Dedifferentiated amniotic fluid mesenchymal stem cell (primary cell): ENCODE measurements at regions not wholly inside any gene's neighbourhood (a gene's known extent, or its start where the extent isn't known, plus 50 kb on each side); places are given as distances from the start of the nearest gene placed in this dataset.
"Not testable (repeated sequence)": the region's sequence is repeated elsewhere in the genome, so short reads cannot be mapped to it uniquely, and the experiment has no call there.

Experiments used
- DNase-seq: peaks from one replicate; pipeline ENCODE4 v3.0.0-alpha.2; 2016; ENCODE audit errors: extremely low spot score

- no peak for DNase-seq
These were observed 154.1 kb upstream of the HDAC4 start for GRCh38 chr2:239554766-239555570.

- no peak for DNase-seq
These were observed 152.7 kb upstream of the HDAC4 start for GRCh38 chr2:239553376-239554000.

DNA sequence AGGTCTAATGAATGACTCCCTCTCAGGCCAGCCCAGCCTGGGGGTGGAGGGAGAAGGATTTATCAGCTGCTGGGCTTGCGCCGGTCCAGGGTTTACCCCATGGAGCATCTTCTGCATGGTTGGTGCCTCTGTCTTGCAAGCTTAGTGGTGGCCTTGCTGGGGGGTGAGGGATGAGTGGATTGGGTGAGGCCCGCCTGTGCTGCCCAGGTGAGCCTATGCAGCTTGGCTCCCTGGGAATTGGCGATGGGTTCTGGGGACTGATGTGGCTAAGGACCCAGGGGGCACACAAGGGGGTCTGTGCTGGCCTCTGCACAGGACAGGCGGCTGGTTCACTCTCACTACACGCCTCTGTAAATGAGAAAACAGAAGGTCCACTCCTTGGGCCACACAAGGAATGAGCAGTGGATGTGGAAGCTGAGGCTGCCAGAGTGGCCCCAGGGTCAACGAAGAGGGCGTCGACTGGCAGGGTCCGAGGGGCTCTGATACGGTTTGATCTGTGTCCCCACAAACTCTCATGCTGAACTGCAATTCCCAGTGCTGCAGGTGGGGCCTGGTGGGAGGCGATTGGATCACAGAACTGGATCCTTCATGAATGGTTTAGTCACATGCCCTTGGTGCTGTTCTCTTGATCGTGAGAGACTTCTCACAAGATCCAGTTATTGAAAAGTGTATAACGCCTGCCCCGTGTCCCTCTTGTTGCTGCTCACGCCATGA, 151.6 kb upstream of the HDAC4 start:
- no peak for DNase-seq

- no peak for DNase-seq
These were observed 150.4 kb upstream of the HDAC4 start for GRCh38 chr2:239551206-239551605.

DNA sequence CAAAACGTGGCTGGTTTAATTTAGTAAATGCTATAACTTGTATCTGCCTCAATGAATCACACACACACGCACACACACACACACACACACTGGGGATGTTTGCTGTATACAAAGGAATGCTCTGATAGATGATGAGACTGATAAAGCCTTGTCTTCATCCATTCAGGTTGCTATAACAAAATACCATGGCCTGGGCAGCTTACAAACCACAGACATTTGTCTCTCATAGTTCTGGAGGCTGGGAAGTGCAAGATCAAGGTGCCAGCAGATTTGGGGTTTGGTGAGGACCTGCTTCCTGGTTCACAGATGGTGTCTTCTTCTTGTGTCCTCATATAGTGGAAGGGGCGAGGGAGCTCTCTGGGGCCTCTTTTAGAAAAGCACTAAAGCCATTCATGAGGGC, 149.5 kb upstream of the HDAC4 start:
- DNase-seq, result no peak

DNA sequence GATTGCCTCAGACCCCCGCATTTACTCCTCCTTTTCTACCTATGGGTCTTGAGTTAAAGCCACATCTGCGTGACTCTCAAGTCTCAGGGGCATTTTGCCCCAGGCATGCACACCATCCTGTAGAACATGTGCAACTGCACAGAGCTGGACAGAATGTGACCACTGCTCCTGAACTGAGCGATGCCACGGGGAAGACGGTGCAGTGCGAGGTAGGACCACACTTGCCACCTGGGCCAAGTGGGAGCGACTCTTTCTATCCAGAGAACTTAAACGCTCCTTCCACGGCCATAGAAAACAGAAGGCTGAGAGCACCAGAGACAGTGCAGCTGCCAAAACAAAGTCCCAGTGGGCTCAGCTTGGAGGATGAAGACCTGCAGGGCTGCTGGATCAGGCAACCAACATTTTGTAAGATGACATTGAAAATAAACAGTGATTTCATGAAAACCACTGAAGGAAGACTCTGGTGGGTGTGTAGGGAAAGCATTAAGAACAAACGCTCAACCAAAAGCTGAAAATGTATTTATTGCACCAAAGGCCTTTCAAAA, 149.0 kb upstream of the HDAC4 start:
- DNase-seq, result no peak

DNA sequence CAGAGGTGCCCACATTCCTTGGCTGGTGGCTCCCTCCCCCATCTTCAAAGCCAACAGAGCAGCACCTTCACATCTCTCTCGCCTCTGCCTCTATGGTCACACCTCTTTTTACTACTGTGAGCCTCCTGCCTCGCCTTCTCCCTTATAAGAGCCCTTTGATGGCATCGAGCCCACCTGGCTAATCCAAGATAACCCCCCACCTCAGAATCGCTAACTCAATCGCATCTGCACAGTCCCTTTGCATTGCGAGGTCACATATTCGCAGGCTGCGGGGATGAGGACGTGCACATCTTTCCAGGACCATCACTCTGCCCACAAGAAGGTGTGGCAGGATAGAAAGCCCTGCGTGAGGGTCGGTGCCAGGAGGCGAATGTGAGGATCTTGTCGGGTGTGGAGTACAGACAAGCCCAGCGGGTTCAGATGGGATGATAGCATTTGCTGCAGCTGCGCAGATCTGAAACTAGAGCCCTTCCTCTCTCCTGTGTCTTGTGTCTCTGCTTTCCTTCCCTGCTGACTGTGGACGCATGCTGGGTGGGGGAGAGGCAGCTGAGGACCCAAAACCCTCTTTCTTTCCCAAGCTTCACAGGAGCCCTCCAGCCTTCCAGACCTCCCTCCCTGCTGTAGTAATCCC, 148.3 kb upstream of the HDAC4 start:
- DNase-seq, result no peak

DNA sequence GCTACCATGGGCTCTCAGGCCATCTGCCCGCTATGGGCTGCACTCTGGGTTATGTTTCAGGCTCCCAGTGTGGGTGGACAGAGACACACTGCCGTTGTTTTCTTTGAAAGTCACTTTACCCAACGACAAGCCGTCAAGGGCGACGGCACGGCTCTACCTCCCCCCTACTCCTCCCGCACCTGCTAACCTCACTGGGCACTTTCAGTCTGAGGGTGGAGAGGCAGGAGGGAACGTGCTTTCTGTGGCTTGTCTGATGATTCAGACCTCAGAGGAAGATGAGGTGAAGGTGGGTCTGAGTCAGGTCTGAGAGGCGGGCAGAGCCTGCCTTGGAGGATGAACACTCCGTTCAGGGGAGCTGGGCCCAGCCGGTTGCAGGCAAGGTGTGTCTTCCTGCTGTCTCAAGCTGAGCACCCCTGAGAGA, 147.6 kb upstream of the HDAC4 start:
- DNase-seq, result no peak

DNA sequence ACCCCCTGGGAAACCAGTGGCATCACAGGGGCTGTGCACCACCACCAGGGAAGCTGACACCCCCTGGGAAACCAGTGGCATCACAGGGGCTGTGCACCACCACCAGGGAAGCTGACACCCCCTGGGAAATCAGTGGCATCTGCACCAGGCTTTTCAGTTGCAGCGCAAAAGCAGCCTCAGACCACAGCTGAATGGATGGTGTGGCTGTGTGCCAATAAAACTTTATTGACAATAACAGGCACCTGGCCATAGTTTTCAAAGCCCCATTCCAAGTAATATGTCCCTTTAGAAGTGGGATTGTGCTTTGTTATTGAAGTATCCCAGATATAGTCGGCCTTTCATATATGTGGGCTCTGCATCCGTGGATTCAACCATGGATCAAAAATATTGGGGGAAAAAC, 146.3 kb upstream of the HDAC4 start:
- not testable (repeated sequence) for DNase-seq

GRCh38 chr2:239546541-239546940, 145.7 kb upstream of the HDAC4 start:
- DNase-seq, result no peak

DNA sequence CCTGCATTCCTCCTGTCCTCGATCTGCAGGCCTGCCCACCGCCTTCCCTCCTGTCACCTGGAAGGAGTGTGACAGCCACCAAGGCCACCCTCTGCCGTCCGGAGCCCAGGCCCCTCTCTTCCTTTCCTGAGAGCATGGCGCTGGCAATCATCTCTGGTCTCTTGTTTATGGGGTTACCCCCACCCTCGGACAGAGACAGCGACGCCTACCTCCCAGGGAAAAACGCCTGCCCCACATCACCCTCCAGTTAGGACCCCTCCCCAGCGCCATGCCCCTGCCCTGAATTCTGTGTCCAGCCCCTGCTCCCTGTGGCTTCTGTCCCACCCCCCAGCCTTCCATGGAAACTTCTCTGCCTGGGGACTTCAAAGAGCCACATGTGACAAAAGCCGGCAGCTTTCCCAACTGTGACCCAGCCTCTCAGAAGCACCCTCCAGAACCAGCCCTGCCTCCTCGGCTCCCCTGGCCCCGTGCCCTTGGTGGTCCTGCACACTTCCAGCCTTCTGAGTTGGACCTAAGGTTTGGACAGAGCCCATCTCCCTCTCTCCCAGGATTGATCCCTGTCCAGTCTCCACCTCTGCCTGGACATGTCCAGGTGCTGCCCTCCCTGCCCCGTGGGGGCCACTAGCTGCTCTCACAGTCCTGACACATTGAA, 145.0 kb upstream of the HDAC4 start:
- DNase-seq, result no peak

- DNase-seq, result no peak
These were observed 144.2 kb upstream of the HDAC4 start for GRCh38 chr2:239544918-239545465.

- DNase-seq, result no peak
These were observed 143.5 kb upstream of the HDAC4 start for GRCh38 chr2:239544143-239544917.

GRCh38 chr2:239543702-239544101, 142.9 kb upstream of the HDAC4 start:
- no peak for DNase-seq

GRCh38 chr2:239540174-239540573, 139.4 kb upstream of the HDAC4 start:
- DNase-seq, result no peak

- no peak for DNase-seq
These were observed 138.9 kb upstream of the HDAC4 start for GRCh38 chr2:239539776-239540100.

GRCh38 chr2:239539083-239539775, 138.4 kb upstream of the HDAC4 start:
- DNase-seq, result no peak

GRCh38 chr2:239538357-239539052, 137.7 kb upstream of the HDAC4 start:
- no peak for DNase-seq

- DNase-seq, result no peak
These were observed 137.0 kb upstream of the HDAC4 start for GRCh38 chr2:239537633-239538356.
